Neural progenitor cell (in vitro differentiated cells): ENCODE measurements at regions not wholly inside any gene's neighbourhood (a gene's known extent, or its start where the extent isn't known, plus 50 kb on each side); places are given as distances from the start of the nearest gene placed in this dataset.

Experiments
- DNase-seq: peaks from one replicate; pipeline ENCODE4 v3.0.0-alpha.2; 2016; ENCODE audit warnings: low spot score
- H2AFZ ChIP-seq: fragments of 200-600 bp; sonication (generic); replicated peaks from 2 replicates; pipeline ENCODE4 v1.6.1; 2016; ENCODE audit warnings: antibody characterized with exemption
- H3F3A ChIP-seq: fragments of 200-600 bp; sonication (generic); 2 replicates; pipeline ENCODE4 v1.6.1; 2016; ENCODE audit warnings: antibody characterized with exemption, low read depth
- H3K27ac ChIP-seq: fragments of 200-600 bp; sonication (generic); 2 replicates; pipeline ENCODE4 v1.5.1; 2016; ENCODE audit warnings: mild to moderate bottlenecking
- H3K27me3 ChIP-seq: fragments of 200-600 bp; sonication (generic); 2 replicates; pipeline ENCODE4 v1.6.1; 2016; ENCODE audit warnings: mild to moderate bottlenecking, moderate library complexity
- H3K36me3 ChIP-seq: fragments of 200-600 bp; sonication (generic); 2 replicates; pipeline ENCODE4 v1.5.1; 2016
- H3K4me1 ChIP-seq: fragments of 200-600 bp; sonication (generic); 2 replicates; pipeline ENCODE4 v1.6.1; 2016; ENCODE audit warnings: mixed run types
- H3K4me2 ChIP-seq: fragments of 200-600 bp; sonication (generic); 2 replicates; pipeline ENCODE4 v1.6.1; 2016
- H3K4me3 ChIP-seq: fragments of 200-600 bp; sonication (generic); 2 replicates; pipeline ENCODE4 v1.5.1; 2016
- H3K79me2 ChIP-seq: fragments of 200-600 bp; sonication (generic); 2 replicates; pipeline ENCODE4 v1.6.1; 2016; ENCODE audit warnings: low read depth
- H3K9ac ChIP-seq: fragments of 200-600 bp; sonication (generic); 2 replicates; pipeline ENCODE4 v1.6.1; 2016
- H3K9me3 ChIP-seq: fragments of 200-600 bp; sonication (generic); 2 replicates; pipeline ENCODE4 v1.5.1; 2016; ENCODE audit warnings: low read depth
- H4K20me1 ChIP-seq: fragments of 200-600 bp; sonication (generic); 2 replicates; pipeline ENCODE4 v1.6.1; 2016; ENCODE audit warnings: low read depth
- H3K27ac Mint-ChIP-seq: 3 replicates; pipeline ENCODE4 v1.8.0; 2021; ENCODE audit warnings: mixed read lengths
- H3K27me3 Mint-ChIP-seq: 2 replicates; pipeline ENCODE4 v1.8.0; 2022; ENCODE audit warnings: low read depth, mild to moderate bottlenecking, inconsistent platforms, moderate library complexity, mixed read lengths; ENCODE audit not compliant: insufficient read depth
- H3K36me3 Mint-ChIP-seq: 3 replicates; pipeline ENCODE4 v1.8.0; 2021; ENCODE audit warnings: mixed read lengths
- H3K4me1 Mint-ChIP-seq: 3 replicates; pipeline ENCODE4 v1.8.0; 2021; ENCODE audit warnings: mixed read lengths
- H3K4me3 Mint-ChIP-seq: 3 replicates; pipeline ENCODE4 v1.8.0; 2021; ENCODE audit warnings: mild to moderate bottlenecking, moderate library complexity, mixed read lengths
- H3K9me3 Mint-ChIP-seq: 3 replicates; pipeline ENCODE4 v1.8.0; 2020; ENCODE audit warnings: mixed read lengths
- CTCF ChIP-seq: fragments of 200-600 bp; sonication (generic); IDR thresholded peaks from 2 replicates; pipeline ENCODE4 v1.5.1; 2017; ENCODE audit warnings: antibody characterized with exemption, mild to moderate bottlenecking
- EZH2 ChIP-seq: fragments of 200-600 bp; sonication (generic); IDR thresholded peaks from 2 replicates; pipeline ENCODE4 v1.6.1; 2017; ENCODE audit warnings: antibody characterized with exemption, mild to moderate bottlenecking, moderate library complexity
- EZH2phosphoT487 ChIP-seq: fragments of 200-600 bp; sonication (generic); IDR thresholded peaks from 2 replicates; pipeline ENCODE4 v1.6.1; 2017; ENCODE audit warnings: antibody characterized with exemption

- Histone ChIP-seq H3K4me2 (no peak overlapping the region), H3K27me3 (no peaks in the 10 kb centered on the region), H3K9me3 (peaks cover 2% of the 10 kb centered on the region), H3K36me3 (no peaks in the 10 kb centered on the region), H3K4me3 (no peak overlapping the region), H3K9ac (no peak overlapping the region), H3F3A (peaks cover 6% of the 10 kb centered on the region), H3K4me1 (peaks cover 16% of the 10 kb centered on the region), H3K79me2 (no peaks in the 10 kb centered on the region), H4K20me1 (no peaks in the 10 kb centered on the region), H3K27ac (no peak overlapping the region), H2AFZ (no peak overlapping the region)
- DNase-seq: no peak
- no peak for TF ChIP-seq CTCF
- no peak for TF ChIP-seq EZH2phosphoT487
- no peak for TF ChIP-seq EZH2
- Mint-ChIP-seq H3K27ac (no peak overlapping the region), H3K36me3 (no peaks in the 10 kb centered on the region), H3K9me3 (peaks cover 4% of the 10 kb centered on the region), H3K4me1 (peaks cover 3% of the 10 kb centered on the region), H3K27me3 (peaks cover 2% of the 10 kb centered on the region), H3K4me3 (no peak overlapping the region)
Measured at GRCh38 chr2:161101406-161101805, 58.8 kb upstream of the TANK start.

- Histone ChIP-seq H3F3A (peaks cover 6% of the 10 kb centered on the region), H3K4me2 (no peak overlapping the region)
- no peak for TF ChIP-seq CTCF
- TF ChIP-seq EZH2: no peak
- no peak for TF ChIP-seq EZH2phosphoT487
Measured at GRCh38 chr2:161102770-161103450, 57.3 kb upstream of the TANK start.

GRCh38 chr2:161103451-161103831 is 56.8 kb upstream of the TANK start:
- no peak overlapping the region for H3K27ac Mint-ChIP-seq
- H3K36me3 Mint-ChIP-seq: no peaks in the 10 kb centered on the region
- H3K4me3 Mint-ChIP-seq: no peak overlapping the region
- H3K4me1 Mint-ChIP-seq: peaks cover 3% of the 10 kb centered on the region
- no peaks in the 10 kb centered on the region for H4K20me1 ChIP-seq
- H2AFZ ChIP-seq: no peak overlapping the region
- H3K4me1 ChIP-seq: peaks cover 14% of the 10 kb centered on the region
- no peaks in the 10 kb centered on the region for H3K27me3 ChIP-seq
- peaks cover 2% of the 10 kb centered on the region for H3K9me3 Mint-ChIP-seq
- H3K9me3 ChIP-seq: no peaks in the 10 kb centered on the region
- H3K27me3 Mint-ChIP-seq: no peaks in the 10 kb centered on the region
- H3K9ac ChIP-seq: no peak overlapping the region
- peaks cover 6% of the 10 kb centered on the region for H3F3A ChIP-seq
- DNase-seq: no peak
- H3K79me2 ChIP-seq: no peaks in the 10 kb centered on the region
- H3K4me2 ChIP-seq: no peak overlapping the region
- TF ChIP-seq EZH2: no peak
- TF ChIP-seq CTCF: no peak
- TF ChIP-seq EZH2phosphoT487: no peak
- no peaks in the 10 kb centered on the region for H3K36me3 ChIP-seq
- no peak overlapping the region for H3K27ac ChIP-seq
- no peak overlapping the region for H3K4me3 ChIP-seq

More at GRCh38 chr2:161102770-161103450, 57.3 kb upstream of the TANK start:
- peaks cover 1% of the 10 kb centered on the region for H3K9me3 ChIP-seq
- Mint-ChIP-seq H3K27me3 (peaks cover under 1% of the 10 kb centered on the region), H3K4me1 (peaks cover 3% of the 10 kb centered on the region), H3K27ac (no peak overlapping the region), H3K9me3 (peaks cover 3% of the 10 kb centered on the region), H3K36me3 (no peaks in the 10 kb centered on the region), H3K4me3 (no peak overlapping the region)
- no peaks in the 10 kb centered on the region for H3K79me2 ChIP-seq
- DNase-seq: no peak
- H3K9ac ChIP-seq: no peak overlapping the region
- H3K4me3 ChIP-seq: no peak overlapping the region
- peaks cover 14% of the 10 kb centered on the region for H3K4me1 ChIP-seq
- H2AFZ ChIP-seq: no peak overlapping the region
- H4K20me1 ChIP-seq: no peaks in the 10 kb centered on the region
- H3K27ac ChIP-seq: no peak overlapping the region
- no peaks in the 10 kb centered on the region for H3K36me3 ChIP-seq
- no peaks in the 10 kb centered on the region for H3K27me3 ChIP-seq
